Smooth muscle cell (in vitro differentiated cells): ENCODE measurements at regions not wholly inside any gene's neighbourhood (a gene's known extent, or its start where the extent isn't known, plus 50 kb on each side); places are given as distances from the start of the nearest gene placed in this dataset.
"Not testable (repeated sequence)": the region's sequence is repeated elsewhere in the genome, so short reads cannot be mapped to it uniquely, and the experiment has no call there.

ENCODE experiments used
- DNase-seq: peaks from one replicate; lab custom pipeline; 2025; ENCODE audit not compliant: unreplicated experiment; lab: John Stamatoyannopoulos, UW
- H2AFZ ChIP-seq: fragments of 200-600 bp; sonication (generic); 2 replicates; pipeline ENCODE4 v1.6.0; 2016; ENCODE audit warnings: antibody characterized with exemption, low read depth, mild to moderate bottlenecking
- H3F3A ChIP-seq: fragments of 200-600 bp; sonication (generic); 2 replicates; pipeline ENCODE4 v1.6.0; 2017; ENCODE audit warnings: antibody characterized with exemption, low read depth
- H3K27ac ChIP-seq: fragments of 200-600 bp; sonication (generic); 2 replicates; pipeline ENCODE4 v1.5.1; 2016; ENCODE audit warnings: low read depth, mild to moderate bottlenecking
- H3K27me3 ChIP-seq: fragments of 200-600 bp; sonication (generic); 2 replicates; pipeline ENCODE4 v1.6.1; 2016; ENCODE audit warnings: low read depth, mild to moderate bottlenecking
- H3K36me3 ChIP-seq: fragments of 200-600 bp; sonication (generic); 2 replicates; pipeline ENCODE4 v1.5.1; 2016; ENCODE audit warnings: low read depth
- H3K4me1 ChIP-seq: fragments of 200-600 bp; sonication (generic); 2 replicates; pipeline ENCODE4 v1.5.1; 2016; ENCODE audit warnings: low read depth
- H3K4me2 ChIP-seq: fragments of 200-600 bp; sonication (generic); 2 replicates; pipeline ENCODE4 v1.6.0; 2016; ENCODE audit warnings: mild to moderate bottlenecking
- H3K4me3 ChIP-seq: fragments of 200-600 bp; sonication (generic); 2 replicates; pipeline ENCODE4 v1.5.1; 2016; ENCODE audit warnings: mild to moderate bottlenecking
- H3K79me2 ChIP-seq: fragments of 200-600 bp; sonication (generic); 2 replicates; pipeline ENCODE4 v1.6.0; 2016; ENCODE audit warnings: low read depth, mild to moderate bottlenecking
- H3K9ac ChIP-seq: fragments of 200-600 bp; sonication (generic); 2 replicates; pipeline ENCODE4 v1.6.0; 2016; ENCODE audit warnings: low read depth
- H3K9me3 ChIP-seq: fragments of 200-600 bp; sonication (generic); replicated peaks from 2 replicates; pipeline ENCODE4 v1.5.1; 2016; ENCODE audit warnings: low read depth
- H4K20me1 ChIP-seq: fragments of 200-600 bp; sonication (generic); 2 replicates; pipeline ENCODE4 v1.6.0; 2016; ENCODE audit warnings: low read depth
- WGBS: methylation state at CpG from one replicate; pipeline ENCODE4 v1.1.7; 2016; ENCODE audit warnings: low lambda C conversion rate; 5-methylcytosine and 5-hydroxymethylcytosine counted together
- TF ChIP-seq, protein P1 (sequence below): fragments of 200-600 bp; sonication (generic); IDR thresholded peaks from 2 replicates; pipeline ENCODE4 v1.5.1; 2017; ENCODE audit warnings: borderline replicate concordance, mild to moderate bottlenecking, antibody characterized with exemption; ENCODE audit not compliant: insufficient read depth, poor library complexity, severe bottlenecking

DNA sequence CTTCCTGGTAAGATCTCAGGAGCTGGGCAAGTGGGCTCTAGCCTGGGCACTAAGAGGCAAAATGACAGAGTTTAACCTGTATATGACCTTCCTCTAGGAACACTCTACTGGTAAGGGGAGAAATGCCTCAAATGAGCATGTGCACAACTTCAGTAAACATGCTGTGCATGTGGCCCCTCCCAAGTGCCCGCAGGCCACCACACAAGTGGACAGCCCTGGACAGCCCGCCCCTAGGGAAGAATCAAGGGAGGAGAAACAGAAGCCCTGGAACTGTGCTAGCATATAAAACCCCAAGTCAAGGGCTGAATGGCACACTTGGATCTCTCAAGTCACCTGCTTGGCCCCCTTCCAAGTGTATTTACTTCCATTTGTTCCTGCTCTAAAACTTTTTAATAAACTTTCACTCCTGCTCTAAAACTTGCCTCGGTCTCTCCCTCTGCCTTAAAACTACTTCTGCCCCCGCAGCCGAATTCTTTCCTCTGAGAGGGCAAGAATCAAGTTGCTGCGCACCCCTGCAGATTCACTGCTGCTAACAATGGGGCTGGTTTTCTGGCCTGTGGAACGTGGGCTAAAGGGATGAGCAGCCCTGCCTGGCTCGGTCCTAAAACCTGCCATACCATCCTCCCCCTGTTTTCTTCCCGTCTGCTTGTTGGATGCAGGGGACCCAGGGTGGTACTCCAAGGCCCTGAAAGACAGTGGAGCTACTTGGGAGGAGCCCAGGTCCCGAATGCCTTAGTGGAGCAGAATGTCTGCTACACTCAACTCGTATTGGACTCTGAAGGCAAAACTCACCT lies 93.5 kb downstream of the IER5 start:
- no peak for DNase-seq
- WGBS = 85% methylated on average over 11 of the region's 11 CpGs
- H4K20me1 ChIP-seq = no peaks in the 10 kb centered on the region

DNA sequence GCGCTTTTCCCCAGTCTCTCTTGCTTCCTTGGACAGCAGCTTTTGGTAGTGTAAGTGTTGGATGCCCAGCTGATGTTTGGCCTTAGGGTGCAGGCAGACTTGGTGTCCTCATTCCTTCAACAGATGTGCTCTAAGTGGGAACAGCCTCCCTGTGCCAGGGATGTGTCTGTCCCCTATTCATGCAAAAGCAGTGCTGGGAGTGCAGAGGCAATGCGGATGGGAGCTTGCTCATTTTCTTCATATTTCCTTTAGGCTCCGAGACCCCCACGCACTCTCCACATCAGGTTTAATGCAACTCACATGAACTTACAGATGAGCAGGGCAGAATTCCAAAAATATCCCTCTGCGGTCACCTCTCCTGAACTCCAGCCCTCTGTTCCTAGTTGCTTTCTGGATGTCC lies 96.1 kb downstream of the IER5 start:
- Histone ChIP-seq H3K79me2 (no peaks in the 10 kb centered on the region), H3K4me1 (peaks cover 26% of the 10 kb centered on the region), H3K9me3 (no peaks in the 10 kb centered on the region), H3K4me2 (no peak overlapping the region), H3K36me3 (no peaks in the 10 kb centered on the region), H2AFZ (no peak overlapping the region), H3K27ac (no peak overlapping the region), H3K9ac (no peak overlapping the region), H3K4me3 (no peak overlapping the region), H4K20me1 (no peaks in the 10 kb centered on the region), H3F3A (peaks cover 3% of the 10 kb centered on the region), H3K27me3 (peaks cover 17% of the 10 kb centered on the region)
- TF ChIP-seq, protein P1, sequence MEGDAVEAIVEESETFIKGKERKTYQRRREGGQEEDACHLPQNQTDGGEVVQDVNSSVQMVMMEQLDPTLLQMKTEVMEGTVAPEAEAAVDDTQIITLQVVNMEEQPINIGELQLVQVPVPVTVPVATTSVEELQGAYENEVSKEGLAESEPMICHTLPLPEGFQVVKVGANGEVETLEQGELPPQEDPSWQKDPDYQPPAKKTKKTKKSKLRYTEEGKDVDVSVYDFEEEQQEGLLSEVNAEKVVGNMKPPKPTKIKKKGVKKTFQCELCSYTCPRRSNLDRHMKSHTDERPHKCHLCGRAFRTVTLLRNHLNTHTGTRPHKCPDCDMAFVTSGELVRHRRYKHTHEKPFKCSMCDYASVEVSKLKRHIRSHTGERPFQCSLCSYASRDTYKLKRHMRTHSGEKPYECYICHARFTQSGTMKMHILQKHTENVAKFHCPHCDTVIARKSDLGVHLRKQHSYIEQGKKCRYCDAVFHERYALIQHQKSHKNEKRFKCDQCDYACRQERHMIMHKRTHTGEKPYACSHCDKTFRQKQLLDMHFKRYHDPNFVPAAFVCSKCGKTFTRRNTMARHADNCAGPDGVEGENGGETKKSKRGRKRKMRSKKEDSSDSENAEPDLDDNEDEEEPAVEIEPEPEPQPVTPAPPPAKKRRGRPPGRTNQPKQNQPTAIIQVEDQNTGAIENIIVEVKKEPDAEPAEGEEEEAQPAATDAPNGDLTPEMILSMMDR = no peak
- DNase-seq = no peak
- 91% methylated on average over 5 of the region's 5 CpGs for WGBS

More for the DNA sequence above, 93.5 kb downstream of the IER5 start:
- Histone ChIP-seq H3K4me1 (peaks cover 31% of the 10 kb centered on the region), H3K36me3 (no peaks in the 10 kb centered on the region), H3K79me2 (no peaks in the 10 kb centered on the region), H3F3A (peaks cover 5% of the 10 kb centered on the region), H2AFZ (no peak overlapping the region), H3K27ac (no peak overlapping the region), H3K9ac (no peak overlapping the region), H3K4me3 (no peak overlapping the region), H3K27me3 (peaks cover 17% of the 10 kb centered on the region), H3K9me3 (no peaks in the 10 kb centered on the region), H3K4me2 (no peak overlapping the region)
- TF ChIP-seq, protein P1 = no peak

DNA sequence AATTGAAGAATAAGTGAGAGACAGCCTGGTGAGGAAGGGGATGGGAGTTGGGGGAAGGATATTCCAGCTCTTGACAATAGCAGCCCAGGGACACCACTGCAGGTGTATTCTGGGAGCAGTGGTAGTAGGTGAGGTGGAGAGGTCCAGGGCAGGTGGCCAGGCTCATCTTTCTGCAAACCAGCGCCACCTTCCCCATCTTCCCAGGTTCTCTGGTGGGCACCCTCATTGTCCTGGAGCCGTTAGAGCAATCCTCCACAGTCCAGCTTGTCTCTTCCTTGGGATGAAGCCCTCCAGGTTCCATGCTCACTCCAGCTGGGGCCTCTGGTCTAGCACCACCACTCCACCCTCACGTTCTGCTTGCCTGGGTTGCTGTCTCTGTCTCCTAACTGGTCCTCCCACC lies 97.0 kb downstream of the IER5 start:
- no peak overlapping the region for H2AFZ ChIP-seq
- no peak for DNase-seq
- H3K36me3 ChIP-seq = no peaks in the 10 kb centered on the region
- H3K9ac ChIP-seq = no peak overlapping the region
- no peak overlapping the region for H3K4me2 ChIP-seq
- peaks cover 18% of the 10 kb centered on the region for H3K4me1 ChIP-seq
- WGBS = 47% methylated on average over 3 of the region's 3 CpGs
- H3K79me2 ChIP-seq = no peaks in the 10 kb centered on the region
- no peak overlapping the region for H3K4me3 ChIP-seq
- H3K27ac ChIP-seq = no peak overlapping the region
- no peaks in the 10 kb centered on the region for H3K9me3 ChIP-seq
- no peaks in the 10 kb centered on the region for H4K20me1 ChIP-seq
- TF ChIP-seq, protein P1 = no peak
- H3F3A ChIP-seq = no peaks in the 10 kb centered on the region
- peaks cover 21% of the 10 kb centered on the region for H3K27me3 ChIP-seq

DNA sequence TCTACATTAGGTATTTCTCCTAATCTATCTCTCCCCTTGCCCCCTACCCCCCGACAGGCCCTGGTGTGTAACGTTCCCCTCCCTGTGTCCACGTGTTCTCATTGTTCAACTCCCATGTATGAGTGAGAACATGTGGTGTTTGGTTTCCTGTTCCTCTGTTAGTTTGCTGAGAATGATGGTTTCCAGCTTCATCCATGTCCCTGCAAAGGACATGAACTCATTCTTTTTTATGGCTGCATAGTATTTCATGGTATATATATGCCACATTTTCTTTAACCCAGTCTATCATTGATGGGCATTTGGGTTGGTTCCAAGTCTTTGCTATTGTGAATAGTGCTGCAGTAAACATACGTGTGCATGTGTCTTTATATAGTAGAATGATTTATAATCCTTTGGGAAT lies 97.6 kb downstream of the IER5 start:
- H2AFZ ChIP-seq, H3F3A ChIP-seq: not testable (repeated sequence)

More for the DNA sequence above, 97.6 kb downstream of the IER5 start:
- H4K20me1 ChIP-seq, H3K9me3 ChIP-seq, H3K79me2 ChIP-seq, H3K9ac ChIP-seq, DNase-seq, H3K36me3 ChIP-seq, H3K27ac ChIP-seq, H3K4me2 ChIP-seq, H3K4me3 ChIP-seq: not testable (repeated sequence)
- 97% methylated on average over 4 of the region's 4 CpGs for WGBS
- Histone ChIP-seq H3K4me1 (peaks cover 12% of the 10 kb centered on the region), H3K27me3 (peaks cover 25% of the 10 kb centered on the region)
